ENCODE measurements at regions not wholly inside any gene's neighbourhood (a gene's known extent, or its start where the extent isn't known, plus 50 kb on each side); places are given as distances from the start of the nearest gene placed in this dataset.

DNA sequence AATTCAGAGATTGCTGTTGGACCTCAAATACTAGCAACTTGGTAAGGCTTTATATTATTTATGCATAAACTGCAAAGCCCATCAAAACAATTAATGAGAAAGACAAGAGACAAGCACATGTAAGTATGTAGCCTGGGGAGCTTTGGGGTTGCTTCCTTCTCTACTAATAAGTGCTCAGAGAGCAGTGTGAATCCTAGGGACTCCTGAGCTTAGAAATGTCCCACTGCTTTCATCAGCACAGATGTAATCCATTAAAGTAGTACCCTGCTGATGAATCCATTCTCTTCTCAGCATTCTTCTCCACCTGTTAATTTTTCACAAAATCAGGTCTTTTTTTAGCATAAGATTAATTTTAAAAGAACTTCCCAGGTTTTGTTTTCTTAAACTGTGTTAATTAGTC, 485.6 kb downstream of the PTH2R start:
- TF ChIP-seq POLR2AphosphoS5 (IDR thresholded peaks at IDR 0.05; ENCODE audit: low read depth, low read length) = no peak
- no peak for TF ChIP-seq TAF1 (IDR thresholded peaks at IDR 0.05; ENCODE audit: borderline replicate concordance, insufficient read depth, low read length)
- TF ChIP-seq, protein P1, sequence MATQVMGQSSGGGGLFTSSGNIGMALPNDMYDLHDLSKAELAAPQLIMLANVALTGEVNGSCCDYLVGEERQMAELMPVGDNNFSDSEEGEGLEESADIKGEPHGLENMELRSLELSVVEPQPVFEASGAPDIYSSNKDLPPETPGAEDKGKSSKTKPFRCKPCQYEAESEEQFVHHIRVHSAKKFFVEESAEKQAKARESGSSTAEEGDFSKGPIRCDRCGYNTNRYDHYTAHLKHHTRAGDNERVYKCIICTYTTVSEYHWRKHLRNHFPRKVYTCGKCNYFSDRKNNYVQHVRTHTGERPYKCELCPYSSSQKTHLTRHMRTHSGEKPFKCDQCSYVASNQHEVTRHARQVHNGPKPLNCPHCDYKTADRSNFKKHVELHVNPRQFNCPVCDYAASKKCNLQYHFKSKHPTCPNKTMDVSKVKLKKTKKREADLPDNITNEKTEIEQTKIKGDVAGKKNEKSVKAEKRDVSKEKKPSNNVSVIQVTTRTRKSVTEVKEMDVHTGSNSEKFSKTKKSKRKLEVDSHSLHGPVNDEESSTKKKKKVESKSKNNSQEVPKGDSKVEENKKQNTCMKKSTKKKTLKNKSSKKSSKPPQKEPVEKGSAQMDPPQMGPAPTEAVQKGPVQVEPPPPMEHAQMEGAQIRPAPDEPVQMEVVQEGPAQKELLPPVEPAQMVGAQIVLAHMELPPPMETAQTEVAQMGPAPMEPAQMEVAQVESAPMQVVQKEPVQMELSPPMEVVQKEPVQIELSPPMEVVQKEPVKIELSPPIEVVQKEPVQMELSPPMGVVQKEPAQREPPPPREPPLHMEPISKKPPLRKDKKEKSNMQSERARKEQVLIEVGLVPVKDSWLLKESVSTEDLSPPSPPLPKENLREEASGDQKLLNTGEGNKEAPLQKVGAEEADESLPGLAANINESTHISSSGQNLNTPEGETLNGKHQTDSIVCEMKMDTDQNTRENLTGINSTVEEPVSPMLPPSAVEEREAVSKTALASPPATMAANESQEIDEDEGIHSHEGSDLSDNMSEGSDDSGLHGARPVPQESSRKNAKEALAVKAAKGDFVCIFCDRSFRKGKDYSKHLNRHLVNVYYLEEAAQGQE (IDR thresholded peaks at IDR 0.05; ENCODE audit: insufficient read depth in 1 of 2, low read depth in 2 of 2, low read length in 2 of 2) = no peak

Data from PFSK-1 (cell line).